SU-DHL-6 (cell line): ENCODE measurements at regions not wholly inside any gene's neighbourhood (a gene's known extent, or its start where the extent isn't known, plus 50 kb on each side); places are given as distances from the start of the nearest gene placed in this dataset.

Experiments
- H2AFZ ChIP-seq: fragments of 200-600 bp; sonication (generic); 2 replicates; pipeline ENCODE4 v1.6.1; 2014; ENCODE audit warnings: low read depth, mild to moderate bottlenecking, moderate library complexity, mixed read lengths, antibody characterized with exemption, low read length; ENCODE audit not compliant: severe bottlenecking
- H3F3A ChIP-seq: fragments of 200-600 bp; shearing (Covaris generic); 2 replicates; pipeline ENCODE4 v1.6.0; 2016; ENCODE audit warnings: antibody characterized with exemption, mild to moderate bottlenecking; ENCODE audit not compliant: insufficient read depth
- H3K27ac ChIP-seq: fragments of 200-600 bp; sonication (generic); 2 replicates; pipeline ENCODE4 v1.5.1; 2016; ENCODE audit warnings: low read depth, mild to moderate bottlenecking, low read length, moderate library complexity, mixed read lengths
- H3K27me3 ChIP-seq: fragments of 200-600 bp; sonication (generic), shearing (Covaris generic); 2 replicates; pipeline ENCODE4 v1.6.0; 2014; ENCODE audit warnings: mild to moderate bottlenecking, low read length
- H3K36me3 ChIP-seq: fragments of 200-600 bp; sonication (generic); 2 replicates; pipeline ENCODE4 v1.6.1; 2014; ENCODE audit warnings: mild to moderate bottlenecking, low read length, mixed read lengths
- H3K4me2 ChIP-seq: fragments of 300-600, 200-600 bp; shearing (Covaris generic), sonication (generic); 2 replicates; pipeline ENCODE4 v1.6.0; 2014; ENCODE audit warnings: low read length, low read depth, mild to moderate bottlenecking; ENCODE audit not compliant: poor library complexity, severe bottlenecking
- H3K4me3 ChIP-seq: fragments of 200-600 bp; sonication (generic); 2 replicates; pipeline ENCODE4 v1.5.1; 2014; ENCODE audit warnings: antibody characterized with exemption, low read length, mild to moderate bottlenecking, mixed read lengths; ENCODE audit not compliant: insufficient read depth, poor library complexity, severe bottlenecking
- H3K79me2 ChIP-seq: fragments of 200-600 bp; sonication (generic); 2 replicates; pipeline ENCODE4 v1.6.1; 2014; ENCODE audit warnings: mild to moderate bottlenecking, low read length, moderate library complexity; ENCODE audit not compliant: insufficient read depth
- H3K9ac ChIP-seq: fragments of 200-600 bp; sonication (generic); 2 replicates; pipeline ENCODE4 v1.7.0; 2014; ENCODE audit warnings: mild to moderate bottlenecking, low read length
- H3K9me2 ChIP-seq: fragments of 200-600 bp; sonication (generic); replicated peaks from 2 replicates; pipeline ENCODE4 v1.6.1; 2014; ENCODE audit warnings: low read length; ENCODE audit not compliant: insufficient read depth
- H3K9me3 ChIP-seq: fragments of 200-600 bp; sonication (generic); 2 replicates; pipeline ENCODE4 v1.6.1; 2014; ENCODE audit warnings: low read length, mixed read lengths; ENCODE audit not compliant: insufficient read depth
- H4K20me1 ChIP-seq: fragments of 200-600 bp; sonication (generic); 2 replicates; pipeline ENCODE4 v1.6.1; 2014; ENCODE audit warnings: low read depth, mild to moderate bottlenecking, antibody characterized with exemption, low read length, moderate library complexity, mixed read lengths
- CTCF ChIP-seq: fragments of 200-600 bp; sonication (generic); IDR thresholded peaks from one replicate; pipeline ENCODE4 v1.5.1; 2017; ENCODE audit warnings: antibody characterized with exemption, mild to moderate bottlenecking, low read length, moderate library complexity; ENCODE audit not compliant: insufficient read depth, poor library complexity, severe bottlenecking
- EZH2phosphoT487 ChIP-seq: fragments of 200-600 bp; sonication (generic), shearing (Covaris generic); conservative IDR thresholded peaks from 2 replicates; pipeline ENCODE4 v1.6.1; 2018; ENCODE audit warnings: mild to moderate bottlenecking, antibody characterized with exemption, low read length, moderate library complexity, mixed read lengths

- Histone ChIP-seq H3F3A (no peaks in the 10 kb centered on the region), H3K9ac (no peak overlapping the region), H3K27ac (no peak overlapping the region), H3K9me2 (no peaks in the 10 kb centered on the region), H2AFZ (no peak overlapping the region), H3K79me2 (no peaks in the 10 kb centered on the region), H3K9me3 (no peaks in the 10 kb centered on the region), H3K27me3 (no peaks in the 10 kb centered on the region), H4K20me1 (no peaks in the 10 kb centered on the region), H3K4me2 (no peak overlapping the region), H3K4me3 (no peak overlapping the region), H3K36me3 (no peaks in the 10 kb centered on the region)
- no peak for TF ChIP-seq EZH2phosphoT487
- no peak for TF ChIP-seq CTCF
Measured at GRCh38 chr4:178086320-178086719, 644.1 kb upstream of the AGA start.

- Histone ChIP-seq H3K27me3 (no peaks in the 10 kb centered on the region), H3K9ac (no peak overlapping the region), H3K79me2 (no peaks in the 10 kb centered on the region), H2AFZ (no peak overlapping the region), H3K4me3 (no peak overlapping the region), H3K4me2 (no peak overlapping the region), H3K36me3 (no peaks in the 10 kb centered on the region), H3K9me2 (no peaks in the 10 kb centered on the region), H3K9me3 (no peaks in the 10 kb centered on the region), H3K27ac (no peak overlapping the region), H3F3A (no peaks in the 10 kb centered on the region), H4K20me1 (no peaks in the 10 kb centered on the region)
- TF ChIP-seq EZH2phosphoT487 (no peak), CTCF (no peak)
Measured at GRCh38 chr4:178090640-178091411, 648.6 kb upstream of the AGA start.

GRCh38 chr4:178102139-178102538 lies 659.9 kb upstream of the AGA start:
- H3K4me2 ChIP-seq: no peak overlapping the region
- no peaks in the 10 kb centered on the region for H3K79me2 ChIP-seq
- no peak overlapping the region for H3K9ac ChIP-seq
- H2AFZ ChIP-seq: no peak overlapping the region
- no peaks in the 10 kb centered on the region for H3K9me3 ChIP-seq
- no peaks in the 10 kb centered on the region for H3K27me3 ChIP-seq
- no peak overlapping the region for H3K27ac ChIP-seq
- H3K36me3 ChIP-seq: no peaks in the 10 kb centered on the region
- no peak overlapping the region for H3K4me3 ChIP-seq
- TF ChIP-seq CTCF (no peak), EZH2phosphoT487 (no peak)
- H3K9me2 ChIP-seq: no peaks in the 10 kb centered on the region
- no peaks in the 10 kb centered on the region for H4K20me1 ChIP-seq
- no peaks in the 10 kb centered on the region for H3F3A ChIP-seq
